H1 (cell line): ENCODE measurements at regions not wholly inside any gene's neighbourhood (a gene's known extent, or its start where the extent isn't known, plus 50 kb on each side); places are given as distances from the start of the nearest gene placed in this dataset.

Source experiments
- CTCF ChIA-PET: fragments of 300-600 bp; sonication (Branson Sonifier 250); formaldehyde crosslinking; loops from one replicate; lab custom pipeline; 2021; ENCODE audit not compliant: partially characterized antibody; lab: Charles Lee
- POLR2A ChIA-PET: fragments of 300-600 bp; sonication (Branson Sonifier 250); formaldehyde crosslinking; loops from one replicate; lab custom pipeline; 2021; ENCODE audit warnings: inconsistent platforms; ENCODE audit not compliant: partially characterized antibody; lab: Charles Lee
- DNase-seq, 2 experiments: peaks; one replicate each; pipeline versions ENCODE4 v3.0.0 to v3.0.0-alpha.2; 2010 to 2022; ENCODE audit warnings: low spot score in 2 of 2, low read depth in 1 of 2, mixed read lengths in 1 of 2
- FAIRE-seq: peaks from 2 replicates; lab custom pipeline; 2011; peaks lifted over from hg19 to GRCh38; lab: Jason Lieb, UNC
- H2AFZ ChIP-seq: 2 replicates; pipeline ENCODE4 v1.8.1; 2012; ENCODE audit warnings: low read length, inconsistent platforms
- H2AK5ac ChIP-seq: 2 replicates; pipeline ENCODE4 v1.6.1; 2013; ENCODE audit warnings: low read depth, low read length
- H2BK120ac ChIP-seq: replicated peaks from 2 replicates; pipeline ENCODE3; 2013; ENCODE audit warnings: low read depth, low read length, inconsistent platforms
- H2BK12ac ChIP-seq: 2 replicates; pipeline ENCODE4 v1.6.1; 2013; ENCODE audit warnings: low read depth, low read length
- H2BK15ac ChIP-seq: 2 replicates; pipeline ENCODE4 v1.6.1; 2013; ENCODE audit warnings: low read length
- H2BK20ac ChIP-seq: 2 replicates; pipeline ENCODE4 v1.6.1; 2013; ENCODE audit warnings: low read length
- H2BK5ac ChIP-seq: 2 replicates; pipeline ENCODE4 v1.6.1; 2013; ENCODE audit warnings: low read depth, low read length
- H3K14ac ChIP-seq: 2 replicates; pipeline ENCODE4 v1.6.1; 2013; ENCODE audit warnings: inconsistent platforms; ENCODE audit not compliant: insufficient read length
- H3K18ac ChIP-seq: 2 replicates; pipeline ENCODE4 v1.6.1; 2013; ENCODE audit warnings: low read length; ENCODE audit errors: extremely low read depth
- H3K23ac ChIP-seq: 2 replicates; pipeline ENCODE4 v1.6.1; 2013; ENCODE audit warnings: inconsistent platforms; ENCODE audit not compliant: insufficient read length
- H3K23me2 ChIP-seq: 2 replicates; pipeline ENCODE4 v1.6.1; 2013; ENCODE audit warnings: low read depth, low read length
- H3K27ac ChIP-seq: 2 replicates; pipeline ENCODE4 v1.6.1; 2011; ENCODE audit warnings: low read depth, low read length, inconsistent platforms
- H3K27me3 ChIP-seq, 4 experiments: replicated peaks in 1 of 4; 1 replicate in 1 of 4; 2 replicates in 3 of 4; pipeline versions ENCODE4 v1.6.1 to v1.8.1; 2011 to 2013; ENCODE audit warnings: low read length in 3 of 4, mild to moderate bottlenecking in 3 of 4, inconsistent platforms in 2 of 4, mixed read lengths in 2 of 4, moderate library complexity in 1 of 4; ENCODE audit not compliant: control insufficient read depth in 3 of 4, insufficient read depth in 3 of 4; ENCODE audit errors: extremely low read depth in 1 of 4
- H3K36me3 ChIP-seq, 4 experiments: 2 replicates each; pipeline versions ENCODE4 v1.6.1 to v1.8.1; 2011 to 2013; ENCODE audit warnings: mild to moderate bottlenecking in 4 of 4, low read length in 3 of 4, moderate library complexity in 2 of 4, control low read depth in 1 of 4, inconsistent platforms in 1 of 4; ENCODE audit not compliant: insufficient read depth in 4 of 4, control insufficient read depth in 2 of 4
- H3K4ac ChIP-seq: replicated peaks from 2 replicates; pipeline ENCODE3; 2013; ENCODE audit warnings: low read length, low read depth, mixed read lengths, inconsistent platforms; ENCODE audit not compliant: insufficient read length
- H3K4me1 ChIP-seq, 4 experiments: replicated peaks in 1 of 4; 1 replicate in 1 of 4; 2 replicates in 3 of 4; pipeline versions ENCODE4 v1.6.1 to v1.8.1; 2011 to 2013; ENCODE audit warnings: low read length in 3 of 4, inconsistent platforms in 2 of 4, mixed read lengths in 1 of 4; ENCODE audit not compliant: insufficient read depth in 4 of 4, control insufficient read depth in 3 of 4
- H3K4me2 ChIP-seq, 2 experiments: 2 replicates each; pipeline versions ENCODE4 v1.6.1 to v1.8.1; 2011 to 2013; ENCODE audit warnings: low read depth in 2 of 2, low read length in 2 of 2, control low read depth in 1 of 2, inconsistent platforms in 1 of 2, mild to moderate bottlenecking in 1 of 2; ENCODE audit not compliant: insufficient read depth in 1 of 2
- H3K4me3 ChIP-seq, 4 experiments: fragments of 200-600, 300-600 bp in 1 of 4; sonication (generic), shearing (Covaris generic), sonication (Bioruptor Twin) in 1 of 4; 2 replicates each; pipeline versions ENCODE4 v1.5.1 to v1.8.1; 2011 to 2016; ENCODE audit warnings: low read length in 4 of 4, low read depth in 3 of 4, control low read depth in 2 of 4, inconsistent platforms in 2 of 4, mild to moderate bottlenecking in 2 of 4, mixed read lengths in 1 of 4, moderate library complexity in 1 of 4; ENCODE audit not compliant: insufficient read depth in 2 of 4; ENCODE audit errors: extremely low read depth in 1 of 4
- H3K56ac ChIP-seq: replicated peaks from 2 replicates; pipeline ENCODE3; 2013; ENCODE audit warnings: low read depth, mild to moderate bottlenecking, mixed read lengths, low read length, inconsistent platforms; ENCODE audit not compliant: insufficient read length
- H3K79me1 ChIP-seq: 2 replicates; pipeline ENCODE4 v1.6.1; 2013; ENCODE audit warnings: low read depth, low read length, control low read depth
- H3K79me2 ChIP-seq, 2 experiments: 2 replicates each; pipeline versions ENCODE4 v1.6.1 to v1.8.1; 2012 to 2013; ENCODE audit warnings: low read length in 2 of 2, mild to moderate bottlenecking in 2 of 2, inconsistent platforms in 1 of 2; ENCODE audit not compliant: insufficient read depth in 2 of 2, control insufficient read depth in 1 of 2
- H3K9ac ChIP-seq, 4 experiments: replicated peaks in 1 of 4; 1 replicate in 1 of 4; 2 replicates in 3 of 4; pipeline versions ENCODE4 v1.6.1 to v1.8.1; 2011 to 2013; ENCODE audit warnings: low read depth in 3 of 4, low read length in 3 of 4, control low read depth in 2 of 4, mild to moderate bottlenecking in 2 of 4, moderate library complexity in 2 of 4, inconsistent platforms in 1 of 4; ENCODE audit errors: extremely low read depth in 1 of 4
- H3K9me3 ChIP-seq, 2 experiments: 2 replicates each; pipeline versions ENCODE4 v1.6.1 to v1.8.1; 2012 to 2013; ENCODE audit warnings: mild to moderate bottlenecking in 2 of 2, moderate library complexity in 2 of 2, control low read depth in 1 of 2, inconsistent platforms in 1 of 2, low read depth in 1 of 2, low read length in 1 of 2, mixed read lengths in 1 of 2; ENCODE audit not compliant: insufficient read depth in 2 of 2
- H4K20me1 ChIP-seq, 2 experiments: replicated peaks in 1 of 2; 2 replicates each; pipeline versions ENCODE3 to v1.8.1; 2011 to 2013; ENCODE audit warnings: inconsistent platforms in 2 of 2, low read length in 2 of 2, mild to moderate bottlenecking in 1 of 2; ENCODE audit not compliant: insufficient read depth in 2 of 2, control insufficient read depth in 1 of 2
- H4K5ac ChIP-seq: 2 replicates; pipeline ENCODE4 v1.6.1; 2013; ENCODE audit warnings: low read length, low read depth, mixed read lengths, inconsistent platforms; ENCODE audit not compliant: insufficient read length
- H4K8ac ChIP-seq: 2 replicates; pipeline ENCODE4 v1.8.0; 2013; ENCODE audit warnings: mild to moderate bottlenecking, moderate library complexity, low read length, inconsistent platforms; ENCODE audit not compliant: insufficient read depth; ENCODE audit errors: extremely low read depth
- H4K91ac ChIP-seq: replicated peaks from 2 replicates; pipeline ENCODE3; 2013; ENCODE audit warnings: low read length, mixed read lengths, inconsistent platforms; ENCODE audit not compliant: insufficient read length
- ATF3 ChIP-seq: IDR thresholded peaks from 2 replicates; pipeline ENCODE4 v1.6.1; 2011; ENCODE audit warnings: low read depth, mild to moderate bottlenecking, low read length; ENCODE audit not compliant: insufficient read depth
- WGBS, 2 experiments: shearing (Covaris generic) in 1 of 2; methylation state at CpG; one replicate each; pipeline versions ENCODE4 v1.1.6 to v1.1.7; 2013 to 2015; ENCODE audit warnings: low lambda C conversion rate in 2 of 2, mixed read lengths in 2 of 2, inconsistent platforms in 1 of 2, low coverage in 1 of 2, missing lambda C conversion rate in 1 of 2; ENCODE audit not compliant: insufficient replicate concordance in 2 of 2, insufficient coverage in 1 of 2, insufficient read length in 1 of 2; ENCODE audit errors: extremely low coverage in 1 of 2, missing lambda C conversion rate in 1 of 2; 5-methylcytosine and 5-hydroxymethylcytosine counted together

GRCh38 chr4:123966990-123967769, 570.6 kb downstream of the SPRY1 start:
- CTCF ChIA-PET = interaction anchor here (0.6 to 0.9 kb wide), 2 partner anchors 10 to 1713 kb away, joined by 3 read pairs; no protein-coding TSS in a partner anchor
- no peak overlapping the region for H2AK5ac ChIP-seq
- H3K9me3 ChIP-seq = 0 out of 4 replicates have a peak, but pooled peaks cover 0 to 4% of the 10 kb centered on the region in 2 experiments
- no peak overlapping the region for H2BK5ac ChIP-seq
- no peaks in the 10 kb centered on the region for H3K79me2 ChIP-seq
- DNase-seq (no peak), FAIRE-seq (no peak)
- no peak overlapping the region for H3K4me3 ChIP-seq
- no peak overlapping the region for H2BK20ac ChIP-seq
- no peaks in the 10 kb centered on the region for H3K79me1 ChIP-seq
- no peak overlapping the region for H3K9ac ChIP-seq
- H2AFZ ChIP-seq = no peak overlapping the region
- H2BK120ac ChIP-seq = no peak overlapping the region
- no peak overlapping the region for H4K5ac ChIP-seq
- H4K20me1 ChIP-seq = no peaks in the 10 kb centered on the region
- no peak overlapping the region for H4K91ac ChIP-seq
- no peak overlapping the region for H2BK12ac ChIP-seq
- no peak overlapping the region for H3K4ac ChIP-seq
- no peak for TF ChIP-seq ATF3
- H3K36me3 ChIP-seq = no peaks in the 10 kb centered on the region
- 97% methylated on average over 4 of the region's 4 CpGs; no CpG with 5 or more reads in 1 of the 2 experiments for WGBS, 2 experiments
- no peak overlapping the region for H3K4me2 ChIP-seq
- no peaks in the 10 kb centered on the region for H3K4me1 ChIP-seq
- no peak overlapping the region for H3K18ac ChIP-seq
- no peak overlapping the region for H4K8ac ChIP-seq
- H3K23me2 ChIP-seq = no peaks in the 10 kb centered on the region
- H3K27me3 ChIP-seq = no peaks in the 10 kb centered on the region
- H3K27ac ChIP-seq = no peak overlapping the region
- POLR2A ChIA-PET = no interaction called here
- H2BK15ac ChIP-seq = no peak overlapping the region
- H3K23ac ChIP-seq = no peak overlapping the region
- no peak overlapping the region for H3K14ac ChIP-seq
- no peak overlapping the region for H3K56ac ChIP-seq
